Effector memory CD8-positive, alpha-beta T cell (primary cell): ENCODE measurements at regions not wholly inside any gene's neighbourhood (a gene's known extent, or its start where the extent isn't known, plus 50 kb on each side); places are given as distances from the start of the nearest gene placed in this dataset.

Experiments
- ATAC-seq: fragments of 150-1000 bp; cut with Tn5 transposase; replicated peaks from 2 replicates; pipeline ENCODE4 v1.10.0; 2021; ENCODE audit warnings: mild to moderate bottlenecking, moderate library complexity
- DNase-seq, 3 experiments: peaks; one replicate each; pipeline ENCODE4 v3.0.0; 2021
- H3K27ac Mint-ChIP-seq, 2 donors: one replicate each; pipeline ENCODE4 v1.8.0; 2022; ENCODE audit warnings: mild to moderate bottlenecking in 2 of 2, mixed read lengths in 2 of 2, moderate library complexity in 2 of 2
- H3K27me3 Mint-ChIP-seq, 2 donors: one replicate each; pipeline ENCODE4 v1.8.0; 2022; ENCODE audit warnings: mixed read lengths in 2 of 2
- H3K36me3 Mint-ChIP-seq: one replicate; pipeline ENCODE4 v1.8.0; 2022; ENCODE audit warnings: mild to moderate bottlenecking, moderate library complexity, mixed read lengths; ENCODE audit not compliant: insufficient read depth
- H3K4me1 Mint-ChIP-seq, 2 donors: one replicate each; pipeline ENCODE4 v1.8.0; 2022; ENCODE audit warnings: low read depth in 2 of 2, mixed read lengths in 2 of 2
- H3K4me3 Mint-ChIP-seq, 2 donors: one replicate each; pipeline ENCODE4 v1.8.0; 2022; ENCODE audit warnings: mild to moderate bottlenecking in 2 of 2, mixed read lengths in 2 of 2, moderate library complexity in 2 of 2
- H3K9me3 Mint-ChIP-seq, 2 donors: one replicate each; pipeline ENCODE4 v1.8.0; 2022; ENCODE audit warnings: mixed read lengths in 2 of 2

GRCh38 chr22:27264184-27264583 lies 537.4 kb downstream of the MN1 start:
- no peak for ATAC-seq
- no peak overlapping the region for H3K27ac Mint-ChIP-seq
- no peaks in the 10 kb centered on the region for H3K4me1 Mint-ChIP-seq
- H3K4me3 Mint-ChIP-seq = no peak overlapping the region
- H3K9me3 Mint-ChIP-seq = peaks cover 6 to 14% of the 10 kb centered on the region in 2 donors
- DNase-seq = no peak
- no peaks in the 10 kb centered on the region for H3K36me3 Mint-ChIP-seq
- H3K27me3 Mint-ChIP-seq = peaks cover 11 to 56% of the 10 kb centered on the region in 2 donors

- H3K27me3 Mint-ChIP-seq = peaks cover 18 to 64% of the 10 kb centered on the region in 2 donors
- ATAC-seq (no peak), DNase-seq (no peak)
- H3K27ac Mint-ChIP-seq = no peak overlapping the region
- H3K4me3 Mint-ChIP-seq = no peak overlapping the region
- no peaks in the 10 kb centered on the region for H3K4me1 Mint-ChIP-seq
- H3K9me3 Mint-ChIP-seq = peaks cover 6 to 14% of the 10 kb centered on the region in 2 donors
- no peaks in the 10 kb centered on the region for H3K36me3 Mint-ChIP-seq
These were observed 534.4 kb downstream of the MN1 start for GRCh38 chr22:27267145-27267544.

- no peaks in the 10 kb centered on the region for H3K9me3 Mint-ChIP-seq
- no peaks in the 10 kb centered on the region for H3K36me3 Mint-ChIP-seq
- H3K4me3 Mint-ChIP-seq = no peak overlapping the region
- DNase-seq (no peak), ATAC-seq (no peak)
- peaks cover 20 to 67% of the 10 kb centered on the region in 2 donors for H3K27me3 Mint-ChIP-seq
- H3K4me1 Mint-ChIP-seq = no peaks in the 10 kb centered on the region
- H3K27ac Mint-ChIP-seq = no peak overlapping the region
These were observed 531.6 kb downstream of the MN1 start for GRCh38 chr22:27269751-27270543.

GRCh38 chr22:27270818-27271510 lies 530.6 kb downstream of the MN1 start:
- Mint-ChIP-seq H3K27me3 (peaks cover 27 to 77% of the 10 kb centered on the region in 2 donors), H3K4me3 (no peak overlapping the region), H3K4me1 (no peaks in the 10 kb centered on the region), H3K9me3 (peaks cover 0 to 6% of the 10 kb centered on the region in 2 donors), H3K27ac (no peak overlapping the region), H3K36me3 (no peaks in the 10 kb centered on the region)
- DNase-seq = no peak
- ATAC-seq = no peak

- no peaks in the 10 kb centered on the region for H3K4me1 Mint-ChIP-seq
- H3K9me3 Mint-ChIP-seq = peaks cover 0 to 6% of the 10 kb centered on the region in 2 donors
- no peaks in the 10 kb centered on the region for H3K36me3 Mint-ChIP-seq
- ATAC-seq (no peak), DNase-seq (no peak)
- H3K4me3 Mint-ChIP-seq = no peak overlapping the region
- H3K27me3 Mint-ChIP-seq = peaks cover 27 to 83% of the 10 kb centered on the region in 2 donors
- no peak overlapping the region for H3K27ac Mint-ChIP-seq
These were observed 528.1 kb downstream of the MN1 start for GRCh38 chr22:27273436-27273835.

GRCh38 chr22:27273853-27274252 lies 527.7 kb downstream of the MN1 start:
- peaks cover 27 to 79% of the 10 kb centered on the region in 2 donors for H3K27me3 Mint-ChIP-seq
- no peak overlapping the region for H3K4me3 Mint-ChIP-seq
- ATAC-seq = no peak

GRCh38 chr22:27274770-27275449 lies 526.6 kb downstream of the MN1 start:
- ATAC-seq (no peak), DNase-seq (no peak)
- Mint-ChIP-seq H3K9me3 (peaks cover 0 to 6% of the 10 kb centered on the region in 2 donors), H3K36me3 (no peaks in the 10 kb centered on the region), H3K27ac (no peak overlapping the region), H3K4me1 (no peaks in the 10 kb centered on the region), H3K27me3 (peaks cover 26 to 80% of the 10 kb centered on the region in 2 donors), H3K4me3 (no peak overlapping the region)

More at GRCh38 chr22:27273853-27274252, 527.7 kb downstream of the MN1 start:
- H3K27ac Mint-ChIP-seq = no peak overlapping the region
- H3K4me1 Mint-ChIP-seq = no peaks in the 10 kb centered on the region
- peaks cover 0 to 6% of the 10 kb centered on the region in 2 donors for H3K9me3 Mint-ChIP-seq
- no peaks in the 10 kb centered on the region for H3K36me3 Mint-ChIP-seq
- DNase-seq = no peak

GRCh38 chr22:27278946-27279345 lies 522.6 kb downstream of the MN1 start:
- Mint-ChIP-seq H3K27me3 (peaks cover 7 to 49% of the 10 kb centered on the region in 2 donors), H3K4me1 (no peaks in the 10 kb centered on the region), H3K4me3 (no peak overlapping the region), H3K9me3 (peaks cover 3 to 6% of the 10 kb centered on the region in 2 donors), H3K27ac (no peak overlapping the region), H3K36me3 (no peaks in the 10 kb centered on the region)
- DNase-seq (no peak), ATAC-seq (no peak)

- Mint-ChIP-seq H3K36me3 (no peaks in the 10 kb centered on the region), H3K4me1 (no peaks in the 10 kb centered on the region), H3K27ac (no peak overlapping the region), H3K27me3 (peaks cover 0 to 26% of the 10 kb centered on the region in 2 donors), H3K4me3 (no peak overlapping the region), H3K9me3 (peaks cover 0 to 5% of the 10 kb centered on the region in 2 donors)
- ATAC-seq = no peak
- no peak for DNase-seq
These were observed 518.3 kb downstream of the MN1 start for GRCh38 chr22:27283240-27283639.

- Mint-ChIP-seq H3K9me3 (peaks cover 0 to 5% of the 10 kb centered on the region in 2 donors), H3K4me3 (no peak overlapping the region), H3K36me3 (no peaks in the 10 kb centered on the region), H3K27ac (no peak overlapping the region), H3K4me1 (no peaks in the 10 kb centered on the region), H3K27me3 (peaks cover 0 to 30% of the 10 kb centered on the region in 2 donors)
- ATAC-seq = no peak
- DNase-seq = no peak
These were observed 517.8 kb downstream of the MN1 start for GRCh38 chr22:27283714-27284113.

GRCh38 chr22:27284324-27284723 lies 517.2 kb downstream of the MN1 start:
- Mint-ChIP-seq H3K4me3 (no peak overlapping the region), H3K9me3 (peaks cover 0 to 5% of the 10 kb centered on the region in 2 donors), H3K27ac (no peak overlapping the region), H3K4me1 (no peaks in the 10 kb centered on the region), H3K36me3 (no peaks in the 10 kb centered on the region), H3K27me3 (peaks cover 0 to 31% of the 10 kb centered on the region in 2 donors)
- ATAC-seq (no peak), DNase-seq (no peak)

GRCh38 chr22:27286711-27287110 lies 514.8 kb downstream of the MN1 start:
- Mint-ChIP-seq H3K27me3 (peaks cover 0 to 30% of the 10 kb centered on the region in 2 donors), H3K27ac (no peak overlapping the region), H3K36me3 (no peaks in the 10 kb centered on the region), H3K9me3 (peaks cover 0 to 5% of the 10 kb centered on the region in 2 donors), H3K4me3 (no peak overlapping the region), H3K4me1 (no peaks in the 10 kb centered on the region)
- DNase-seq (no peak), ATAC-seq (no peak)

GRCh38 chr22:27292542-27293299 lies 508.8 kb downstream of the MN1 start:
- no peak for DNase-seq
- H3K27ac Mint-ChIP-seq = no peak overlapping the region

More at GRCh38 chr22:27292542-27293299, 508.8 kb downstream of the MN1 start:
- H3K4me3 Mint-ChIP-seq = no peak overlapping the region
- no peaks in the 10 kb centered on the region for H3K36me3 Mint-ChIP-seq
- H3K9me3 Mint-ChIP-seq = no peaks in the 10 kb centered on the region
- H3K4me1 Mint-ChIP-seq = no peaks in the 10 kb centered on the region
- H3K27me3 Mint-ChIP-seq = peaks cover 30 to 44% of the 10 kb centered on the region in 2 donors
- no peak for ATAC-seq
